ENCODE measurements at regions not wholly inside any gene's neighbourhood (a gene's known extent, or its start where the extent isn't known, plus 50 kb on each side); places are given as distances from the start of the nearest gene placed in this dataset.

GRCh38 chr2:234731236-234731635, 220.6 kb upstream of the SH3BP4 start:
- POLR2A ChIA-PET (ENCODE audit: low non-redundant PET), result no interaction called here
- no peak for TF ChIP-seq CTCF (conservative IDR thresholded peaks at IDR 0.05; ENCODE audit: low read depth, low read length)
- TF ChIP-seq EZH2 (IDR thresholded peaks at IDR 0.05; ENCODE audit: borderline replicate concordance, low read depth, low read length, poor library complexity, severe bottlenecking), result no peak
- no peak for DNase-seq (ENCODE audit: low spot score)
- Histone ChIP-seq H3K27me3 (replicated peaks; ENCODE audit: insufficient read depth, low read depth, low read length, poor library complexity) (no peaks in the 10 kb centered on the region), H3K4me3 (ENCODE audit: low read depth, low read length, poor library complexity, severe bottlenecking) (no peak overlapping the region), H3K9me3 (ENCODE audit: low read depth, low read length, poor library complexity, severe bottlenecking) (no peaks in the 10 kb centered on the region), H3K36me3 (ENCODE audit: insufficient read depth, low read length, poor library complexity, severe bottlenecking) (no peaks in the 10 kb centered on the region), H3K4me1 (ENCODE audit: insufficient read depth, low read length, poor library complexity, severe bottlenecking) (no peaks in the 10 kb centered on the region), H3K27ac (ENCODE audit: low read depth, low read length, poor library complexity, severe bottlenecking) (no peak overlapping the region)
- CTCF ChIA-PET, result no interaction called here
- no TSS peak for BruUV-seq (replicated peaks)
- intact Hi-C loops (cut with micrococcal nuclease; ENCODE audit: unreplicated experiment), result no loop called here

DNA sequence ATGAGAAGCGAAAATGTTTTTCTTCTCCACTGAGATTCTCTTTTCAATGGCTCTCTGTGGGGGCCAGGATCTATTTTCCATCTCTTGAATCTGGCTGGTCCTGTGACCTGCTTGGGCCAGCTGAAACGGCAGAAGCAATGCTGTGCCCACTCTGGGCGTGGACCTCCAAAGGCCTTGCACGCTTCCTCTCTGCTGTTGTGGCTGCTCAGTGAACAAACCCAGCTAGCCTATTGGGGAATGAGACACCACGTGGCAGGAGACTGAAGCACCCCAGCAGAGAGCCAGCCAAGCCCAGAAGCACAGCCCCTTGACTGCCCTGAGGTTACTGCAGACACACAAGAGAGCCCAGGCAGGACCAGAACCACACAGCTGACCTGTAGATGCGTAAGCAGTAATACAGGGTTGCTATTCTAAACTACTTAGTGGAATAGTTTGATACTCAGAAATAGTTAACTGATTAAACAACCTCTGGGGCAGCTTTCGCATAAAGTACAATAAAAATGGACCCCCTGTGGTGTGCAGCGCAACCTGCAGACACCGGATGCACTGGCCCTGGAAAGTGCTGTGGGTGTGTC, 221.7 kb upstream of the SH3BP4 start:
- no peak overlapping the region for H3K4me3 ChIP-seq (ENCODE audit: low read depth, low read length, poor library complexity, severe bottlenecking)
- no peak for TF ChIP-seq EZH2 (IDR thresholded peaks at IDR 0.05; ENCODE audit: borderline replicate concordance, low read depth, low read length, poor library complexity, severe bottlenecking)
- TF ChIP-seq CTCF (conservative IDR thresholded peaks at IDR 0.05; ENCODE audit: low read depth, low read length), result no peak
- intact Hi-C loops (cut with micrococcal nuclease; ENCODE audit: unreplicated experiment), result no loop called here
- no peaks in the 10 kb centered on the region for H3K9me3 ChIP-seq (ENCODE audit: low read depth, low read length, poor library complexity, severe bottlenecking)
- ChIA-PET CTCF (no interaction called here), POLR2A (ENCODE audit: low non-redundant PET) (no interaction called here)
- no peak overlapping the region for H3K27ac ChIP-seq (ENCODE audit: low read depth, low read length, poor library complexity, severe bottlenecking)
- no TSS peak for BruUV-seq (replicated peaks)
- H3K36me3 ChIP-seq (ENCODE audit: insufficient read depth, low read length, poor library complexity, severe bottlenecking), result no peaks in the 10 kb centered on the region
- no peaks in the 10 kb centered on the region for H3K27me3 ChIP-seq (replicated peaks; ENCODE audit: insufficient read depth, low read depth, low read length, poor library complexity)
- no peak for DNase-seq (ENCODE audit: low spot score)
- H3K4me1 ChIP-seq (ENCODE audit: insufficient read depth, low read length, poor library complexity, severe bottlenecking), result no peaks in the 10 kb centered on the region

GRCh38 chr2:234725528-234726264, 226.1 kb upstream of the SH3BP4 start:
- no peaks in the 10 kb centered on the region for H3K4me1 ChIP-seq (ENCODE audit: insufficient read depth, low read length, poor library complexity, severe bottlenecking)
- BruUV-seq (replicated peaks), result no TSS peak
- no peak overlapping the region for H3K27ac ChIP-seq (ENCODE audit: low read depth, low read length, poor library complexity, severe bottlenecking)
- no peaks in the 10 kb centered on the region for H3K27me3 ChIP-seq (replicated peaks; ENCODE audit: insufficient read depth, low read depth, low read length, poor library complexity)
- no peak for DNase-seq (ENCODE audit: low spot score)
- POLR2A ChIA-PET (ENCODE audit: low non-redundant PET), result no interaction called here
- no peaks in the 10 kb centered on the region for H3K9me3 ChIP-seq (ENCODE audit: low read depth, low read length, poor library complexity, severe bottlenecking)
- CTCF ChIA-PET, result no interaction called here
- intact Hi-C loops (cut with micrococcal nuclease; ENCODE audit: unreplicated experiment), result no loop called here
- no peak overlapping the region for H3K4me3 ChIP-seq (ENCODE audit: low read depth, low read length, poor library complexity, severe bottlenecking)
- no peaks in the 10 kb centered on the region for H3K36me3 ChIP-seq (ENCODE audit: insufficient read depth, low read length, poor library complexity, severe bottlenecking)
- TF ChIP-seq CTCF (conservative IDR thresholded peaks at IDR 0.05; ENCODE audit: low read depth, low read length) (no peak), EZH2 (IDR thresholded peaks at IDR 0.05; ENCODE audit: borderline replicate concordance, low read depth, low read length, poor library complexity, severe bottlenecking) (no peak)

Measured in A673 (cell line).